Coronary artery (tissue), 2 donors: ENCODE measurements at regions not wholly inside any gene's neighbourhood (a gene's known extent, or its start where the extent isn't known, plus 50 kb on each side); places are given as distances from the start of the nearest gene placed in this dataset.

ENCODE experiments used
- DNase-seq: peaks from one replicate; pipeline ENCODE4 v3.0.0-alpha.2; 2017; ENCODE audit warnings: low spot score
- H3K27ac ChIP-seq, 2 donors: fragments of 200-600 bp; sonication (generic); one replicate each; pipeline ENCODE4 v1.5.1; 2016 to 2019
- H3K4me3 ChIP-seq: fragments of 200-600 bp; sonication (generic); 2 replicates; pipeline ENCODE4 v1.5.1; 2016; ENCODE audit warnings: mild to moderate bottlenecking, moderate library complexity
- CTCF ChIP-seq: fragments of 200-600 bp; sonication (generic); IDR thresholded peaks from one replicate; pipeline ENCODE4 v1.5.1; 2019; ENCODE audit warnings: antibody characterized with exemption

GRCh38 chr2:120600786-120601185, 134.9 kb upstream of the GLI2 start:
- DNase-seq, result no peak
- no peak overlapping the region for H3K4me3 ChIP-seq
- no peak overlapping the region for H3K27ac ChIP-seq
- no peak for TF ChIP-seq CTCF

GRCh38 chr2:120601566-120601965, 134.1 kb upstream of the GLI2 start:
- TF ChIP-seq CTCF, result no peak
- H3K4me3 ChIP-seq, result no peak overlapping the region
- H3K27ac ChIP-seq, result no peak overlapping the region
- DNase-seq, result no peak

DNA sequence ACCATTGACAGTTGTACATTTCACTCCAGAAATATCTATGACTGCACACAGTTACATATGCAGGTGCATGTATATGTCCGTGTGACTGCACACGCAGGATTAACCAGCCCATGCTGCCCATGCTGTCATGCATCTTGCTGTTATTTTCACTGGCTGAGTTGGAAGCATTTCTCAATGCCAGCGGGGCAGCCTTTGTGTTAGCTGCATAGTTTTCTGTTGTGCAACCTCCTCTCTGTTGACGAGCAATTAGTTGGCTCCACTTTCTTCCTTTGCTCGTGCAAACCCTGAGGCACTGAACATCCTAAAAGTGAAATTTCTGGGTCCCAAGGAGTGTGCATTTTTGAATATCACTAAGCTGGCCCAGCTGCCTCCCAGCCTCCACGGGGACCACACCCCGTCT, 133.4 kb upstream of the GLI2 start:
- Histone ChIP-seq H3K27ac (no peak overlapping the region), H3K4me3 (no peak overlapping the region)
- TF ChIP-seq CTCF, result no peak
- DNase-seq, result no peak

- no peak overlapping the region for H3K4me3 ChIP-seq
- no peak for TF ChIP-seq CTCF
- no peak overlapping the region for H3K27ac ChIP-seq
- no peak for DNase-seq
Observed at GRCh38 chr2:120604767-120605166, 130.9 kb upstream of the GLI2 start.

DNA sequence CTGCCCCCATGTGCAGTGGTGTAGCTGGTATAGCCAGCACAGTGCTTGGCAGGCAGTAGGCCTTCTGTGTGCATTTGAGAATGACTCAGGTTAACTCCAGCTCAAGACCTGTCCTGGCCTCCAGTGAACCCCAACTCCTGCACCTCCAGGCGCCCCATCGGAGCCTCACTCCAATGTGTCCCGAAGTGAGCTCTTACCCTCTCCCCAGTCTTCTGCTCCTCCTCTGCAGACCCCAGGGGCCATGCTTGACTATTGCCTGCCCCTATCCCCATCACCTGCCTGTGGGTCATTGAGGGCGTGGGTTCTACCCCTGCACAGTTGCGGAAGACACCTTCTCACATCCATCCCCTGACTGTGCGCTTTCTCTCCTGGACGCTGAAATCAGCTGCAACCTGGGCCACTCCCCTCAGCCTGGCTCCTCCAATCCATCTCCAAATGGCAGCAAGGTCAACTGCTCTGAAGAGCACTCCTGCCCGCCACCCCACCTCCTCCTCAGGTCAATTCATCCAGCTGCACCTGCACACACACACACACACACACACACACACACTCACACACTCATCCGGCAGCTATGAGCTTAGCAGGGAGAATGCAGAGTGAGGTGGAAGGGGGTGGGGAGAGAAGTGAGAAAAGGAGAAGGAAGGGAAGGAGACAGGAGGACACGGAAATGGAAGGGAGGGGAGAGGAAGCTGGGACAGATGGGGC, 130.3 kb upstream of the GLI2 start:
- no peak for TF ChIP-seq CTCF
- H3K27ac ChIP-seq, result no peak overlapping the region
- no peak overlapping the region for H3K4me3 ChIP-seq
- no peak for DNase-seq

DNA sequence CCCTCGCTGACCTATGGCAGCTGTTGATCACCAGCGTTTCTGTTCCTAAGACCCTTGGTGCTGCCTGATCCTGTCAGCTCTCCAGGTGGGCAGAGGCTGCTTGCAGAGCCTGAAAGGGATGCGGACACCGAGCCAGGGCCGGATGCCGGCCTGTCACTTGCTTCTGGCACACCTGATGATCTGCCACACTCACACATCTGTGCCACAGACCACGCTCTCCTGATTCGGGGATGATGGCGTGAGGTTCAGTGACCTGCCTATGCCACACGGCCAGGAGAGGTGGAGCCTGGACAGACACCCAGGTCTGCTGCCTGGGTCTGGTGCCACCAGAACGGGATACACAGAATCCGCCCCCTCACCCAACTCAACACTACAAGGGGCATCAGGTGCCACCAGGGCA, 129.4 kb upstream of the GLI2 start:
- TF ChIP-seq CTCF, result no peak
- H3K4me3 ChIP-seq, result no peak overlapping the region
- no peak overlapping the region for H3K27ac ChIP-seq
- no peak for DNase-seq

DNA sequence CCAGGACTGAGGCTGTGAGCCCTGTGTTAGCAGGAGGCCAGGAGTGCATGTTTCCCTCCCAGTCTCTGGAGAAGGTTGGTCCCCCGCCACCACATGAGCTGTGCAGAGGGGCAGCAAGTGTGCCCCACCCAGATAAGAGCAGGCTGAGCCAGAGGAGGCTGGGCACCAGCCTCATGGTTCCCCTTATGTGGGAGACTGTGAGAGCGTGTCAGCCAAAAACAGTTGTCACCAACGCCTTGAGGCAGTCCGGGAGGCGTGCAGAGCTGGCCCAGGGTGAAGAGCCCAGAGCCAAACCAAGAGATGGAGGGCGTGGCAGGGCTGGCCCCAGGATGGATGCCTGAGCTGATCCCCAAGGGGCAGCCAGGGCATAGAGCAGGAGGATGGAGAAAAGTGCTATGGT, 128.7 kb upstream of the GLI2 start:
- DNase-seq, result no peak
- Histone ChIP-seq H3K27ac (no peak overlapping the region), H3K4me3 (no peak overlapping the region)
- TF ChIP-seq CTCF, result no peak
